BLaER1 (cell line): ENCODE measurements at regions not wholly inside any gene's neighbourhood (a gene's known extent, or its start where the extent isn't known, plus 50 kb on each side); places are given as distances from the start of the nearest gene placed in this dataset.

Experiments used
- H3K27ac ChIP-seq: shearing (Covaris generic); formaldehyde crosslinking; 2 replicates; pipeline ENCODE4 v1.8.1; 2022
- H3K27me3 ChIP-seq: shearing (Covaris generic); formaldehyde crosslinking; 2 replicates; pipeline ENCODE4 v1.8.1; 2022
- H3K36me3 ChIP-seq: shearing (Covaris generic); formaldehyde crosslinking; 2 replicates; pipeline ENCODE4 v1.8.1; 2022
- H3K4me1 ChIP-seq: shearing (Covaris generic); formaldehyde crosslinking; 2 replicates; pipeline ENCODE4 v1.8.1; 2022
- H3K4me2 ChIP-seq: shearing (Covaris generic); formaldehyde crosslinking; 2 replicates; pipeline ENCODE4 v1.8.1; 2022
- H3K4me3 ChIP-seq: shearing (Covaris generic); formaldehyde crosslinking; 2 replicates; pipeline ENCODE4 v1.8.1; 2022
- H3K9ac ChIP-seq: shearing (Covaris generic); formaldehyde crosslinking; 2 replicates; pipeline ENCODE4 v1.8.1; 2022
- H3K9me3 ChIP-seq: shearing (Covaris generic); formaldehyde crosslinking; 2 replicates; pipeline ENCODE4 v1.8.1; 2022
- H4K20me1 ChIP-seq: shearing (Covaris generic); formaldehyde crosslinking; 2 replicates; pipeline ENCODE4 v1.8.1; 2022
- Cebpa-rat ChIP-seq: shearing (Covaris generic); IDR thresholded peaks from 2 replicates; pipeline ENCODE4 v1.8.1; 2022

DNA sequence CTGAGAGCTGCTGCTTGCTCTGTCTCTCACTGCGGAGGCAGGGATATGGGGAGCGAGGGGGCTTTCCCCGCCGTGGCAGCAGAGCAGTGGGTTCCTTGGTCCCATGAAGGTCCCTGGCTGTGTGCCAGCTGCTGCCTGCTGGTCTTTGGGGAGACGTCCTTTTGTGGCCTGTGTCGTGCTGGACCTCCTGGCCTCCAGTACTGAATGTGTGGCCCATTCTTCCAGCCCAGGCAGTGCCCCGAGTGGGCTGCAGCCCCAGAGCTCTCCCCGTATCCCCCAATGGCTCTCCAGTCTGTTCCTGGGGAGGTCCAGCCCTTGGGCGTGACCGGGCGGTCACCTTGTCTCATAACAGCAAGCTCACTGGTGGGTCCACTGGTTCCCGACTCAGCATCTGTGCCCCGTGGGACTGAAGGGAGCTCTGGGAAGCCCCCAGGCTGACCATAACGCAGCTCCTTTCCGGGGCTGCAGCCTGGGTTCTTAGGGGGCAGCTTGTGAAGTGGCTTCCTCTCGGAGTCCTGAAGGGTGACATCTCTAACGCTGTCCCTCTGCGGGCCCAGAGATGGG lies 115.6 kb downstream of the SMIM20 start:
- no peaks in the 10 kb centered on the region for H3K27me3 ChIP-seq
- peaks cover 41% of the 10 kb centered on the region for H3K4me1 ChIP-seq
- H3K36me3 ChIP-seq, result no peaks in the 10 kb centered on the region
- no peaks in the 10 kb centered on the region for H3K9me3 ChIP-seq
- TF ChIP-seq Cebpa-rat, result no peak
- H4K20me1 ChIP-seq, result no peaks in the 10 kb centered on the region
- H3K27ac ChIP-seq, result no peak overlapping the region
- H3K4me3 ChIP-seq, result no peak overlapping the region
- no peak overlapping the region for H3K9ac ChIP-seq
- peak overlapping the region; percentile 80 for H3K4me2 ChIP-seq

DNA sequence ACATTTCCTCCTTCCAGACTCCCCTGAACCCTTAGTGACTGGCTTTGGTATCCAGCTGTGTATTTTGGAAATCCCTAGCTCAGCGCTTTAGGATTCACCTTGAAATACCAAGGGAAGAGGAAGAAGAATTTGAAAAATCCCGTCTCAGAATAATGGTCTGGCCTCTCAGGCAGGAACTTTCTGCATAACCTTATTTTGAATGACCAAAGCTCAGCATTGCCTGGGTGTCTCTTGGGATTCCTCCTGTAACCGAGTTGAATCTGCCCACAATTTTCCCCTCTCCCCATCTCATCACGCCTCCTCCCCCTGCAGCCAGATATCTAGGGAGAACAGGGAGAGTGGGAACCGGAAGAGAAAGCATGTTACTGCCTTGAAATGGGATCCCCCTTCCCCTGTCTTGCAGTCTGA lies 116.2 kb downstream of the SMIM20 start:
- Histone ChIP-seq H3K9me3 (no peaks in the 10 kb centered on the region), H4K20me1 (no peaks in the 10 kb centered on the region), H3K36me3 (no peaks in the 10 kb centered on the region), H3K4me1 (peaks cover 41% of the 10 kb centered on the region), H3K27ac (no peak overlapping the region), H3K4me2 (peak overlapping the region; percentile 80), H3K4me3 (no peak overlapping the region), H3K27me3 (no peaks in the 10 kb centered on the region), H3K9ac (no peak overlapping the region)
- TF ChIP-seq Cebpa-rat, result no peak

DNA sequence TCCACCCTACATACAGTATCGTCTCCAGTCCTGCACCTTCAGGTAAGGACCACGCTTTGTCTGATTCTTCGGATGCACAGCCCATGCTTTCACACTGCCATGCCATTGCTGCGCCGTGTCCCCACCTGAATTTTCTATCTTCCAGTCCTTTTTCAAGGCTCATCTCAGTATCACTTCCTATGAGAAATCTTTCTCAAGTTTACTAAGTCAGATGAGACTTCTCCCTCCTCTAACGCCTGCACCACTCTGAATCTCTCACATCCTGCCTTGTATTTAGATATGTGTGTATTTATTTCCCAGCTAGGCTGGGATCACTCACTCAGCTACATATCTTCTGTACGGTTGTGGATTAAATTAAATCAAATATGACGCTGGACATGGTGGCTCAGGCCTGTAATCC lies 116.8 kb downstream of the SMIM20 start:
- Histone ChIP-seq H4K20me1 (no peaks in the 10 kb centered on the region), H3K27ac (no peak overlapping the region), H3K4me3 (no peak overlapping the region), H3K36me3 (no peaks in the 10 kb centered on the region), H3K27me3 (no peaks in the 10 kb centered on the region), H3K9me3 (no peaks in the 10 kb centered on the region), H3K4me1 (peaks cover 41% of the 10 kb centered on the region), H3K9ac (no peak overlapping the region), H3K4me2 (peak overlapping the region; percentile 80; the same call in 1 of the 2 replicates)
- no peak for TF ChIP-seq Cebpa-rat

DNA sequence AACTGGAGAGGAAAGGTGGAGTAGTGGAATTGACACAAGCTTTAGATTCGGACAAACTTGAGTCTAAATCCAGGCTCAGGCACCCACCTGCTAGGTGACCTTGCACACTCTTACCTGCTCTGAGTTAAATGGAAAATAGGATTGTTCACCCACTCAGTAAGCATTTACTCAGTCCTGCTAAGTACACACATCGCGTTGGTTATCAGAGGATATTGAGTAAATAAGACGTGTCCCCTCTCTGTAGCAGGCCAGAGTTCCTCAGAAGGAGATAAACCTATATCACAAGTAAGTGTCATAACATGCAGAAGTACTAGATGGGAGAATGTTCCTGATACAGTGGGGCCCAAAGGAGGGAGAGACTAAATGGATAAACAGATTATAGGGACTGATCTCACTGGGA lies 117.7 kb downstream of the SMIM20 start:
- H3K9ac ChIP-seq, result no peak overlapping the region
- no peaks in the 10 kb centered on the region for H4K20me1 ChIP-seq
- TF ChIP-seq Cebpa-rat, result no peak
- H3K27me3 ChIP-seq, result no peaks in the 10 kb centered on the region
- no peaks in the 10 kb centered on the region for H3K36me3 ChIP-seq
- H3K4me2 ChIP-seq, result no peak overlapping the region
- H3K27ac ChIP-seq, result no peak overlapping the region
- H3K9me3 ChIP-seq, result no peaks in the 10 kb centered on the region
- H3K4me3 ChIP-seq, result no peak overlapping the region
- peaks cover 41% of the 10 kb centered on the region for H3K4me1 ChIP-seq

DNA sequence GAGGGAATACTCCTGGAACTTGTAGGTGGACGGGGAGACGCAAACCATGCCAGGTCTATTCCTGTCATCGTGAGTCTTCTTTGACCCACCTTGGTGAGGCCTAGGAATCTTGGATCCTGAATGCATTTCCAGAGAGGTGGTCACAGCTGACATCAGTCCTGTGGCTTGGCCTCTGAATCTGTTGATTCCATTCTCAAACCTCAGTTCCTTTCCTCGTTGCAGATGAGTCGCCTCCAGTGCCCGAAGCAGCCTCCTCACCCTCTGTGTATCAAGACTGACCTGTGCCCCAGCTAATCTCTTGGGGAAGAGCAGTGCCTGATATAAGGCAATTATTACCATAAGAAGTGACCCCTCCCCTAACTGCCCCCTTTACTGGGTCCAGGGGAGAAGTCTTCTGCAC lies 118.1 kb downstream of the SMIM20 start:
- Histone ChIP-seq H3K4me1 (peaks cover 41% of the 10 kb centered on the region), H3K4me3 (no peak overlapping the region), H3K27ac (no peak overlapping the region), H3K4me2 (no peak overlapping the region), H3K9me3 (no peaks in the 10 kb centered on the region), H3K9ac (no peak overlapping the region), H3K36me3 (no peaks in the 10 kb centered on the region), H4K20me1 (no peaks in the 10 kb centered on the region), H3K27me3 (no peaks in the 10 kb centered on the region)
- no peak for TF ChIP-seq Cebpa-rat

DNA sequence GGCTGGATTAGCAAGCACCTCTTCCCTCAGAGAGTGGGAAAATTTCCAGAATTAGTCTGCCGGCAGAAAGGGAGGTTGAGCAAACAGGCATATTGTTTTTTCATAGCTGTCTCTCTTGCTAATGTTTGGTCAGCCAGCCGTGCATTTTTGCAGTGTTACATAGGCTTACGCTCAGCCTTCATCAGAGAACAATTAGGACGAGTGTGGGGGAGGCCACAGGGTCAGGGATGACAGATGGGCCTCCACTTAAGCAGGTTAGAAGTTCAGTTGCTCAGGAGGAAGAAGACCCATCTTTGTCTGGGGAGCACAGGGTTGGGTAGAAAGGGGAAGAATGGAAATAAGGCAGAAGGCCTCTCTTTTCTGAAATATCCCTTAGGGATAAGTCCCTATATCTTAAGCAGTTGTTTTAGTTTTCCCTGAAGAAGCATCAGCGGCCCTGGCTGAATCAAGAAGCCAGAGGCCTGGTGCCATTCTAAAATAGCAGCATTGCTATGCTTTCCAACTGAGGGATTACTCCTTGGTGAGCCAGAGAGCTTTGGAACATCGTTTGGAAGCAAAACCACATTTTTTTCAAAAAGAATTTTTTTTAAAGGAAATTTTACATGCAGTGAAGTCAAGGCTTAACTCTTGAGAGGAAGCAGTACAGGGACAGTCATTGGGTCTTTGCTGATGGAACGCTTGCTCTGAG lies 118.8 kb downstream of the SMIM20 start:
- no peak for TF ChIP-seq Cebpa-rat
- Histone ChIP-seq H3K9me3 (no peaks in the 10 kb centered on the region), H3K27me3 (no peaks in the 10 kb centered on the region), H3K36me3 (no peaks in the 10 kb centered on the region), H3K4me2 (0 out of 2 replicates have a peak overlapping the region, but pooled peaks have one; percentile 38), H3K27ac (no peak overlapping the region), H3K4me1 (peaks cover 41% of the 10 kb centered on the region), H3K9ac (no peak overlapping the region), H3K4me3 (no peak overlapping the region), H4K20me1 (no peaks in the 10 kb centered on the region)

DNA sequence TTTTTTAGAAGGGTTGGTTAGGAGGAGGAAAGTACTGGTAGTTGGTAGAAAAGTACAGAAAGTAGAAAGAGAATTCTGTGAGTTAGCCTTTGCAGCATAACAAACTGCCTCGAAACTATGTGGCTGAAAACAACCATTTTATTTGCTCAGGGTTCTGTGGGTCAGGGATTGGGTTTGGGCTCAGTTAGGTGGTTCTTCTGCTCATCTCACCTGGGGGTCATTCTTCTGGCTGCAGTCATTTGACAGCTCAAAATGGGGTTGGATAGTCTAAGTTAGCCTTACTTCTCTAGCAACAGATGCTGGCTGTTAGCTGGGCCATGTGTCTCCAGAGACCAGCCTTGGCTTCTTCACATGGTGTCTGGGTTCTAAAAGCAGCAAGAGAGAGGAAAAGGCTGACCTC lies 119.4 kb downstream of the SMIM20 start:
- Histone ChIP-seq H3K9ac (no peak overlapping the region), H3K4me1 (peaks cover 39% of the 10 kb centered on the region), H3K9me3 (no peaks in the 10 kb centered on the region), H3K27ac (no peak overlapping the region), H3K27me3 (no peaks in the 10 kb centered on the region), H4K20me1 (no peaks in the 10 kb centered on the region), H3K4me2 (peak overlapping the region; percentile 38), H3K36me3 (no peaks in the 10 kb centered on the region), H3K4me3 (no peak overlapping the region)
- TF ChIP-seq Cebpa-rat, result no peak

DNA sequence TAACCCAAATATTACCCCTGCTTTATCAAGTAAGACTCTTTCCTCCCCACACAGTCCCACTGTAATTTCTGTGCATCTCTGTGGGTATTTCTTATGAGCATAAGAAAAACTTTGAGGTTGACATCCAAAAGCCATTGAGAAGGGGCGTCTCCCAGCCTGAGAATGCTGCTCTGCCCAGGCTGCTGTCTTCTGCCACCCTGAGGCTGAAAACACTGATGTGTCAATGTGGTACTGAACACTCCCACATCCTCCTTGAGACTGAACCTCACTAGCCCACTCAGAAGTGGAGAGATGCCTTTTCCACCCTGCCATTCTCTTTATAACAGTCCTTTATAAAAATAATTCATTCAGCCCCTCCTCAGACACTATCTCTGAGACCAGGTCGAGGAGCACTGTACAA lies 120.8 kb downstream of the SMIM20 start:
- no peaks in the 10 kb centered on the region for H4K20me1 ChIP-seq
- TF ChIP-seq Cebpa-rat, result no peak

DNA sequence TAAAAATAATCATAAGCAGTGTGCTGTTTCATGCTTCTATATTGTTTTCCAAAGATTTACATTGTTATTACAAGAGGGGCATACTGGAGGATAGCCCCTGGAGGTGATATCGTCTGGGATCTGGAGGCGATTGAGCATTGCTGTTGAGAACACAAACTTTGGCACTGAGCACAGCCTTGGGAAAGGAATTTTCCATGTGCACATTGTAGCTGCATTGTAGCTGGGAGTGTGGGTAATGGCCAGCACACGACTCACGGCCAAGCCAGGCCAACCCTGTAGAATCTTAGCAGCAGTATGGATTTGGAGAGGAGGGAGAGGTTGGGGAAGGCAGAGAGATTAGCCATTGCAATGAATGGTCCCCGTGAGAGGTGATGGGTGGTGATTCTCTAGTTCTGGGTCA lies 121.9 kb downstream of the SMIM20 start:
- Histone ChIP-seq H3K4me3 (no peak overlapping the region), H3K9me3 (peaks cover 22% of the 10 kb centered on the region)

More for the DNA sequence above, 120.8 kb downstream of the SMIM20 start:
- Histone ChIP-seq H3K9ac (no peak overlapping the region), H3K4me3 (no peak overlapping the region), H3K27me3 (no peaks in the 10 kb centered on the region), H3K36me3 (no peaks in the 10 kb centered on the region), H3K4me1 (peaks cover 25% of the 10 kb centered on the region), H3K9me3 (peaks cover 11% of the 10 kb centered on the region), H3K27ac (no peak overlapping the region), H3K4me2 (no peak overlapping the region)

DNA sequence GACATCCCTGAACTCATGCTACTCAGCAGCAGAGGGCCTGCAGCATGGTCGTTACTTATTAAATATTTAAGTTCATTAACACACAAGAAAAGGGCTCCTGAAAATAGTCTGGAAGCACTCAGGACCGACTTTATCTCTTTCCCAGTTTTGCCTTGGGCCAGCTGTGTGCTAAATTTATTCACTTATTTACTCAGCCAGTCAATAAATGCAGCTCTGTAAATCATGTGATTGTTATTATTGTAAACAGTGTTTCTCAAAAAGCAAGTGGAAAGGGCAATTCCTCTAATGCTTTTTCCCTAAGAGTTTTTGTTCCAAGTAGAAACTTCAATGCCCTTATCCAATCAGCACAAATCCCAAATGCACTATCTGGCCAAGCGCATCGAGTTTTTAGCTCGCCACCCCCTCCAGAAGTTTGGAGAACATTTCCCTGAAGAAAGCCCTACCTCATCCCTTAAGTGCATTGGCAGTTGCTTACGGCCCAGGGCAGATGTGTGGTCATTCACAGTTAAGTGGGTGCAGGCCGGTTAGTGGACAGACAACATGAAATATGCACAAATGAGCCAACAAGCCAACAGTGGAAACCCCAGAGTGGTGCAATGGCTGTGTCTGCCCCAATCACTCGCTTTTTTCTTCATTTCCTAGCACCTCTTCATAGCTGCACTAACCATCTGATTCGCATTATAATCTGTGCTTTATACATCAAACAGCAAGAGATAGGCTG lies 125.8 kb downstream of the SMIM20 start:
- no peaks in the 10 kb centered on the region for H4K20me1 ChIP-seq
- H3K27ac ChIP-seq, result no peak overlapping the region
- no peaks in the 10 kb centered on the region for H3K36me3 ChIP-seq
- H3K9me3 ChIP-seq, result peaks cover 24% of the 10 kb centered on the region
- H3K4me3 ChIP-seq, result no peak overlapping the region
- H3K27me3 ChIP-seq, result no peaks in the 10 kb centered on the region
- peaks cover 5% of the 10 kb centered on the region for H3K4me1 ChIP-seq
- TF ChIP-seq Cebpa-rat, result no peak
- no peak overlapping the region for H3K9ac ChIP-seq
- H3K4me2 ChIP-seq, result no peak overlapping the region

More for the DNA sequence above, 121.9 kb downstream of the SMIM20 start:
- Histone ChIP-seq H4K20me1 (no peaks in the 10 kb centered on the region), H3K27ac (no peak overlapping the region), H3K9ac (no peak overlapping the region), H3K27me3 (no peaks in the 10 kb centered on the region), H3K4me1 (peaks cover 22% of the 10 kb centered on the region), H3K4me2 (no peak overlapping the region), H3K36me3 (no peaks in the 10 kb centered on the region)
- TF ChIP-seq Cebpa-rat, result no peak
